Fibroblast of gingiva (primary cell): ENCODE measurements at regions not wholly inside any gene's neighbourhood (a gene's known extent, or its start where the extent isn't known, plus 50 kb on each side); places are given as distances from the start of the nearest gene placed in this dataset.

ENCODE experiments used
- DNase-seq: peaks from one replicate; pipeline ENCODE4 v3.0.0-alpha.2; 2011; ENCODE audit warnings: low read depth

- no peak for DNase-seq
These were observed 158.6 kb upstream of the CNTN5 start for GRCh38 chr11:98862169-98862568.

GRCh38 chr11:98871690-98872089 lies 149.1 kb upstream of the CNTN5 start:
- no peak for DNase-seq

GRCh38 chr11:98874050-98874449 lies 146.7 kb upstream of the CNTN5 start:
- no peak for DNase-seq

GRCh38 chr11:98895936-98896335 lies 124.8 kb upstream of the CNTN5 start:
- no peak for DNase-seq

GRCh38 chr11:98940913-98941312 lies 79.8 kb upstream of the CNTN5 start:
- DNase-seq: no peak

- no peak for DNase-seq
These were observed 76.3 kb upstream of the CNTN5 start for GRCh38 chr11:98944461-98944860.

- no peak for DNase-seq
These were observed 68.6 kb upstream of the CNTN5 start for GRCh38 chr11:98952107-98952506.

- DNase-seq: no peak
These were observed 65.2 kb upstream of the CNTN5 start for GRCh38 chr11:98955551-98955950.

GRCh38 chr11:98964146-98964545 lies 56.6 kb upstream of the CNTN5 start:
- no peak for DNase-seq

- no peak for DNase-seq
These were observed 55.4 kb upstream of the CNTN5 start for GRCh38 chr11:98965358-98965757.

- DNase-seq: no peak
These were observed 55.0 kb upstream of the CNTN5 start for GRCh38 chr11:98965775-98966174.

GRCh38 chr11:98967005-98967404 lies 53.7 kb upstream of the CNTN5 start:
- no peak for DNase-seq
